K562 (cell line): ENCODE measurements at regions not wholly inside any gene's neighbourhood (a gene's known extent, or its start where the extent isn't known, plus 50 kb on each side); places are given as distances from the start of the nearest gene placed in this dataset.

ENCODE experiments used
- EWSR1 ChIP-seq: fragments of 450-650 bp; IDR thresholded peaks from 2 replicates; pipeline ENCODE4 v1.6.1; 2018; ENCODE audit warnings: borderline replicate concordance, mild to moderate bottlenecking, low read depth, moderate library complexity; ENCODE audit not compliant: partially characterized antibody
- EZH2 ChIP-seq: IDR thresholded peaks from 2 replicates; pipeline ENCODE4 v1.6.1; 2012; ENCODE audit warnings: low read depth, mild to moderate bottlenecking, inconsistent platforms, low read length, borderline replicate concordance
- GABPA ChIP-seq: fragments of 200-800 bp; sonication (Bioruptor generic); conservative IDR thresholded peaks from 2 replicates; pipeline ENCODE4 v1.6.1; 2016; ENCODE audit warnings: low read depth, missing genetic modification characterization, missing compliant biosample characterization
- GTF2F1 ChIP-seq: IDR thresholded peaks from 2 replicates; pipeline ENCODE4 v1.6.1; 2011; ENCODE audit warnings: low read depth, low read length, improper control_type of control experiment
- MAFF ChIP-seq: IDR thresholded peaks from 2 replicates; pipeline ENCODE4 v1.6.1; 2012; ENCODE audit warnings: low read length, improper control_type of control experiment
- ZC3H11A ChIP-seq: IDR thresholded peaks from 2 replicates; pipeline ENCODE4 v1.6.1; 2012; ENCODE audit warnings: low read depth, low read length, improper control_type of control experiment
- ZNF282 ChIP-seq: sonication (generic); formaldehyde crosslinking; IDR thresholded peaks from 2 replicates; pipeline ENCODE4 v1.8.1; 2023; ENCODE audit warnings: missing genetic modification reagents
- ZNF639 ChIP-seq, 2 experiments: fragments of 200-800 bp in 1 of 2; sonication (Bioruptor generic) in 1 of 2; sonication (generic) in 1 of 2; formaldehyde crosslinking in 1 of 2; IDR thresholded peaks in 1 of 2; conservative IDR thresholded peaks in 1 of 2; 2 replicates each; pipeline versions ENCODE4 v1.5.0 to v1.6.1; 2016 to 2020; ENCODE audit warnings: missing compliant biosample characterization in 1 of 2, missing genetic modification characterization in 1 of 2, missing genetic modification reagents in 1 of 2
- ZNF766 ChIP-seq: fragments of 200-800 bp; sonication (Bioruptor generic); conservative IDR thresholded peaks from 2 replicates; pipeline ENCODE4 v1.6.1; 2016; ENCODE audit warnings: missing genetic modification characterization, missing compliant biosample characterization

DNA sequence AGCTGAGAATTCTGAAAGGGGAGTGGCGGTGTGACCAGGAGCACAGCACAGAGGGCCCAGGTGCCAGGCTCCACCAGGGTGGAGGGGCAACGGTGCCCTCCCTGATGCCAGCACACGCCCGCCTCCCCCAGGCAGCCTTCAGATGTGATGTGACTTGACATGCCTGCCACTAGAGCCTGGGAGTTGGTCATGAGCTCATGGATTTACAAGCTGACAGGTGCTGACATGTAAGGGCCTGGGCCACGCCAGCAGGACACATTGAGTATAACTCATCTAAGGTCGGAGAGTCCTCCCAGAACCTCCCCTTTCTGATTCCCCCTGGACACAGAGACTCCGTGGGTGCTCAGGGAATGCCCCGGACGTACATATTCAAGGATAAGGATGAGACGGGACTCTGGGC is 74.2 kb downstream of the LSM5 start:
- TF ChIP-seq GTF2F1 (no peak), GABPA (no peak), ZC3H11A (no peak), EZH2 (no peak), MAFF (no peak), EWSR1 (no peak), ZNF282 (CRISPR knock-in tag) (no peak), ZNF639 (CRISPR knock-in tag; conservative IDR thresholded peaks at IDR 0.05 in 1 of 2, IDR thresholded peaks at IDR 0.05 in 1 of 2) (no peak), ZNF766 (CRISPR knock-in tag) (no peak)
